GM12872 (cell line): ENCODE measurements at regions not wholly inside any gene's neighbourhood (a gene's known extent, or its start where the extent isn't known, plus 50 kb on each side); places are given as distances from the start of the nearest gene placed in this dataset.

Source experiments
- CTCF ChIP-seq: IDR thresholded peaks from 3 replicates; pipeline ENCODE4 v1.5.1; 2011; ENCODE audit warnings: low read depth, mild to moderate bottlenecking, low read length, moderate library complexity; ENCODE audit not compliant: insufficient read depth

GRCh38 chr1:81217058-81217457 is 583.7 kb upstream of the ADGRL2 start:
- TF ChIP-seq CTCF = no peak

- TF ChIP-seq CTCF = no peak
Observed at GRCh38 chr1:81213279-81213678, 587.5 kb upstream of the ADGRL2 start.

- no peak for TF ChIP-seq CTCF
Observed at GRCh38 chr1:81209461-81209860, 591.3 kb upstream of the ADGRL2 start.

GRCh38 chr1:81208441-81208840 is 592.3 kb upstream of the ADGRL2 start:
- no peak for TF ChIP-seq CTCF

- no peak for TF ChIP-seq CTCF
Observed at GRCh38 chr1:81205956-81206355, 594.8 kb upstream of the ADGRL2 start.

GRCh38 chr1:81201779-81202178 is 599.0 kb upstream of the ADGRL2 start:
- no peak for TF ChIP-seq CTCF

GRCh38 chr1:81197591-81197990 is 603.1 kb upstream of the ADGRL2 start:
- TF ChIP-seq CTCF = no peak
